ENCODE measurements at regions not wholly inside any gene's neighbourhood (a gene's known extent, or its start where the extent isn't known, plus 50 kb on each side); places are given as distances from the start of the nearest gene placed in this dataset.

DNA sequence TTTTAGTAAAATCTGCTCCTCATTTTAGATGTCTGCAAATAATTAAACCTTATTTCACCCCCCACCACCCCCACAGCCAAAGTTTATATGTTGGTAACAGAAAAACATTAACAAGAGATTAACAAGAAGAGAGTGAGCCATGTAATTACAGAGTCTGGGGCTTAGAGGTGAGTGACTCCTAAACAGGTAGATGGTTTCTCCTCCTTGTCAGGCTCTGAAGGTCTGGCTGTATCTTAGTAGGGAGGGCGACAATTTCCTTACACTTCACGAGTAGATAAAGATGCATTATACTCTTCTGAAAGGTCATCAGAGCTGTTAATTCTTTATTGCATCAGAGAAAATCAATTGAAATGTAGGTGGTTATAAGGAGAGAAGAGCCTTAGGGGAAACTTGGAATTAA, 171.8 kb upstream of the ANKRD50 start:
- ChIA-PET POLR2A (ENCODE audit: low non-redundant PET) (no interaction called here), CTCF (no interaction called here)
- no peak overlapping the region for H3K27ac ChIP-seq
- TF ChIP-seq, protein P1, sequence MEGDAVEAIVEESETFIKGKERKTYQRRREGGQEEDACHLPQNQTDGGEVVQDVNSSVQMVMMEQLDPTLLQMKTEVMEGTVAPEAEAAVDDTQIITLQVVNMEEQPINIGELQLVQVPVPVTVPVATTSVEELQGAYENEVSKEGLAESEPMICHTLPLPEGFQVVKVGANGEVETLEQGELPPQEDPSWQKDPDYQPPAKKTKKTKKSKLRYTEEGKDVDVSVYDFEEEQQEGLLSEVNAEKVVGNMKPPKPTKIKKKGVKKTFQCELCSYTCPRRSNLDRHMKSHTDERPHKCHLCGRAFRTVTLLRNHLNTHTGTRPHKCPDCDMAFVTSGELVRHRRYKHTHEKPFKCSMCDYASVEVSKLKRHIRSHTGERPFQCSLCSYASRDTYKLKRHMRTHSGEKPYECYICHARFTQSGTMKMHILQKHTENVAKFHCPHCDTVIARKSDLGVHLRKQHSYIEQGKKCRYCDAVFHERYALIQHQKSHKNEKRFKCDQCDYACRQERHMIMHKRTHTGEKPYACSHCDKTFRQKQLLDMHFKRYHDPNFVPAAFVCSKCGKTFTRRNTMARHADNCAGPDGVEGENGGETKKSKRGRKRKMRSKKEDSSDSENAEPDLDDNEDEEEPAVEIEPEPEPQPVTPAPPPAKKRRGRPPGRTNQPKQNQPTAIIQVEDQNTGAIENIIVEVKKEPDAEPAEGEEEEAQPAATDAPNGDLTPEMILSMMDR (conservative IDR thresholded peaks at IDR 0.05; ENCODE audit: low read depth), result no peak
- no peak for DNase-seq (ENCODE audit: low spot score)

GRCh38 chr4:124883632-124884031, 171.1 kb upstream of the ANKRD50 start:
- CTCF ChIA-PET, result no interaction called here
- DNase-seq (ENCODE audit: low spot score), result no peak
- POLR2A ChIA-PET (ENCODE audit: low non-redundant PET), result no interaction called here
- TF ChIP-seq, protein P1 (conservative IDR thresholded peaks at IDR 0.05; ENCODE audit: low read depth), result no peak
- no peak overlapping the region for H3K27ac ChIP-seq

GRCh38 chr4:124879195-124879594, 166.7 kb upstream of the ANKRD50 start:
- ChIA-PET POLR2A (ENCODE audit: low non-redundant PET) (no interaction called here), CTCF (no interaction called here)
- TF ChIP-seq, protein P1 (conservative IDR thresholded peaks at IDR 0.05; ENCODE audit: low read depth), result no peak
- no peak overlapping the region for H3K27ac ChIP-seq
- DNase-seq (ENCODE audit: low spot score), result no peak

DNA sequence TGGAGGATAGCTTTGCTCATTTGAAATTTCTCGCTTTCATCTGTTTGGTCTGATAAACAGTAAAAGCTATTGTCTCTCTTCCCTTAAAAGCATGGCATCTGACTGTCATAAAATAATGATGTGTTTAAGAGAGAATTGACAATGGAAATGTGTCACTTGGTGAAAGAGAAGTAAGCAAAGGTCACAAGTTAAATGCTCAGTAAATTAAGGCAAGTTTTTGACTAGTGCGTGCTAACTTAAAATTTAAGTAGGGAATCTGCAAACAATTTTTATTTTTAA, 161.6 kb upstream of the ANKRD50 start:
- CTCF ChIA-PET, result no interaction called here
- no peak for DNase-seq (ENCODE audit: low spot score)
- no peak overlapping the region for H3K27ac ChIP-seq
- POLR2A ChIA-PET (ENCODE audit: low non-redundant PET), result no interaction called here
- TF ChIP-seq, protein P1 (conservative IDR thresholded peaks at IDR 0.05; ENCODE audit: low read depth), result no peak

DNA sequence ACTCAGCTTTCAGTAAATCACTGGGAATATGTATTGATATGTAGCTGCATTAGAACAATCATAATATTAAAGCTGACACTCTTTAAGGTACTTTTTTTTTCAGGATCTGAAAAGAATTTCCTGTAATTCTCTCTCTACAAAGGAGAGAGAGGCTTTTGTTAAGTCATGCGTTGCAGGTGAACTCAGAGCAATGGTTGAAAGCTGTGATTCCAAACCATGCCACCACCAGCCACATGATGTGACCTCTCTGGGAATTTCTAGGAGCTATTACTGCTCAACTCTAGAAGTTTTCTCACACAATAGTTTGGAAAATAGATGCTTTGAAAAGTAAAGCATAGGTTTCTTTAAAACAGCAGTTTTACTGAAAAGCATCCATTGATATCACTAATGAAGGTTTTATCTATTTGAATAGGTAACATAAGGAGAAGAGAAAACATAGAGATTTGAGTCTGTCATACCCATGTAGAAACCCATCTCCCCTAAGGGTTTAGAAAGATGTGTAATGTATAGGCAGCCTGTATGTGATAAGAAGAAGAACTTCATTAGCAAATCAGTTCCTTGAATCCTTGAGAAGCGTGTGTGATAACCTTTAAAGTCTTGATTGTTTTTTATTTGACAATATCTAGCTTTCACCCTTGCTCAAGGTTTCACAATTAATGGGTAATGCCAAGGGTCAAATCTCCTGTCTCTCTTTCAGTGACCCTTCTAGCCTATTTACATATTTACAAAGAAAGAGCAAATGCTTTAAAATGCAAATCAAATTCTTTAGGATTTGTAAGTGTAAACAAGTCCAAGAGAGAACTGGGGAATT, 161.0 kb upstream of the ANKRD50 start:
- DNase-seq (ENCODE audit: low spot score), result no peak
- ChIA-PET CTCF (no interaction called here), POLR2A (ENCODE audit: low non-redundant PET) (no interaction called here)
- no peak overlapping the region for H3K27ac ChIP-seq
- TF ChIP-seq, protein P1 (conservative IDR thresholded peaks at IDR 0.05; ENCODE audit: low read depth), result no peak

- ChIA-PET POLR2A (ENCODE audit: low non-redundant PET) (no interaction called here), CTCF (no interaction called here)
- DNase-seq (ENCODE audit: low spot score), result no peak
- TF ChIP-seq, protein P1 (conservative IDR thresholded peaks at IDR 0.05; ENCODE audit: low read depth), result no peak
- H3K27ac ChIP-seq, result no peak overlapping the region
Measured at GRCh38 chr4:124872659-124873058, 160.1 kb upstream of the ANKRD50 start.

Measured in RWPE1 (cell line).